Hematopoietic multipotent progenitor cell treated with erythropoietin and hydrocortisone succinate and interleukin-3 and kit ligand, for 6 days (in vitro differentiated cells): ENCODE measurements at regions not wholly inside any gene's neighbourhood (a gene's known extent, or its start where the extent isn't known, plus 50 kb on each side); places are given as distances from the start of the nearest gene placed in this dataset.

ENCODE experiments used
- DNase-seq: peaks from one replicate; pipeline ENCODE4 v3.0.0-alpha.2; 2015

DNA sequence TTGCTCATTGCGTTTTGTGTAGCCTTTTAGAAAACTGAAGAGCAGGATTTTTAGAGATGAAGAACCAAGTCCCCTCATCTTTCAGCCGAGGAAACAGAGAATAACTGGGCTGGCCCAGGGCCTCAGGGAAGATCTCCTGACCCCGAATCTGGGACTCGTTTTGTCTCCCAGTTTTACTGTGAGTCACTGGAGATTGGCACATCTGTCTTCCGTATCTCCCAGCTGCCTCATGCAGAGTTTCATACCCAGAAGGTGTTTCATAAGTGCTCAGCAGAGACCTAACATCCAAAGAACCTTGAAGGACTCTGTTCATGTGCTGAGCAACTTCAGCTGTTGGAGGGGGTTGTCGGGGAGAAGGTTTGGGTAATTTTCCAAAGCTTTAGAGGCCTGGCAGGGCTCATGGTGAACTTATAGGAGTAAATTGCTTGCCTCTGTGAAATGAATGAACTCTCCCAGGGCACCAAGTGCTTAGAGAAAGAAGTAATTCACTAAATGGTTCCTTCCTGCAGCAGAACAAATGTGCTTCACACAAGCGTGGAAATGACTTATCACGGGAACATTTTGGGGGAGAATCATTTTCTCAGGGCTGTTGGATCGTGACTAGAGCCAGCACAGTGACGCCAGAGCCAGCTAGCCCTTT is 121.4 kb downstream of the FAM43A start:
- DNase-seq, result no peak

GRCh38 chr3:194808640-194809097 is 123.0 kb downstream of the FAM43A start:
- DNase-seq, result peak; percentile 7

DNA sequence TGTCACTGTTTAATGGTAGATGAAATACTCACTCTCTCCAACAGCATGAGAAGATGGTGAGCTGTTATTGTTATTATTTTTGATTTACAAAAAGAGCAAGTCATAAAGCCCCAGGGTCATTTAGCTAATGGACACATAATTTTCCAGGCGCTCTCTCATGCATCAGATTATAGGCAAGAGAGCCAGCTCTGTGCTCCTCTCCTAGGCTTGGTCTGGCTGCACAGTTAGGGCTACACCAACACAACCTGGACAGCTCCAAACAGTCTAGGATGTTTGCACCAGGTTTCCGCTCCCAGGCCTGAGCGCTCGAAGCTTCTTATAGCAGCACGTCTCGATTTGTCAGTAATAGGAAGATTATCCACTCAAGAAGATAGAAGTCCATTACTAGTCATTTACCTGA is 123.7 kb downstream of the FAM43A start:
- DNase-seq, result no peak

DNA sequence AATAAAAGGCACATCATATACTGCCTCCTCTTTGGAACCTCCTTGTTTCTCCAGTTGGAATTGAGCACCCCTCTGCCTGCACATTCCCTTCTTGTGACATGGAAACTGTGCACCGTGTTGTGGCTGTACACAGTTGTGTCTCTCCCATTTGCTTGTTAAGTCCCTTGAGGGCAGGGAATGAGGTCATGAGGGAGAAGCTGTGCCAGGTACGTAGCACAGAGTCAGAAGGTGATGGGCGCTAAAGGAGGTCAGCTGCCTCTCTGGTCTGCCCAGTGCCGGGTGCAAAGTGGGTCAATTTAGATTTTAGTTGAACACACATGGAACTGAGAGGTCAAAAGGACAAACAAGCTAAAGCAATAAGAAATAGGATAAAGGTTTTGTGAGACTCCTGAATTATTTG is 124.4 kb downstream of the FAM43A start:
- DNase-seq, result no peak

- DNase-seq, result no peak
These were observed 125.4 kb downstream of the FAM43A start for GRCh38 chr3:194811118-194811517.

DNA sequence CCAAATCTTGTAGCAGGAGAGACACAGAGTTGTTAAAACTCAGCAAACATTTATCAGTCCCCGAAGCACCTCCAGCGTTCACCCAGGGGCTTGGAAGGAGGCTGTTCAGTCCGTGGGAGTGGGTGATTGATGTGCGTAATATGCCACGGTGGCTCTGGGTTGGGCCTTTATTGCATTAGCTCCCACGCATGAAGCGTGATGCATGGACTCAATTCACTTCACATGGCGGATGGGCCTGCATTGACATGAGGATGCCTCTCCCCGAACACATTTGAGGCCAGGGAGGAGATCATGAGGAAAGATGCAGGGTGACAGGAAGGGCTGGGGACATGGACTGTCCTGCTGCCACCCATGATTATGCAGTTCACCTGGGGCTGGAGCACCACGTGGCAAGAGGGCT is 126.5 kb downstream of the FAM43A start:
- DNase-seq, result no peak

DNA sequence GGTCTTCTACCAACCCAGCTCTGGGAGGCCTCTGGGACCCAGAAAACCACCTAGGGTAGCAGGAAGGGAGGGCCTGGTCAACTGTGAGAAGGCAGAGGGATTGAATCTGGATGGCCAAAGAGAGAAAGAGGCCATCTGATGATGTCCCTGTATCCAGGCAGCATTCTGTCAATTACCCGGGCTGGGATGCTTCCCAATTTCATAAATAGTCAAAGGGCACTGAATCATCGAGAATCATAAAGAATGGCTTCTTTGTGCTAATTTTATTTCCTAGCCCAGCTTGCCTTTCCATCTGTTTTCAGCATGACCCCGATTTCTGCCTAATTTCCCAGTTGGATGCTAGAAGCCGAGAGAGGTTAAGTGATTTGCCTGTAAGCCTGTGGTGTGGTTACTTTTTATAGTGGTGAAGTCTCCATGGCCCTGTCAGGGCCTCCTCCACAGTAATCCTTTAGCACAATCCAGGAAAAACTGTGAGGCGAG is 129.2 kb downstream of the FAM43A start:
- DNase-seq, result no peak

DNA sequence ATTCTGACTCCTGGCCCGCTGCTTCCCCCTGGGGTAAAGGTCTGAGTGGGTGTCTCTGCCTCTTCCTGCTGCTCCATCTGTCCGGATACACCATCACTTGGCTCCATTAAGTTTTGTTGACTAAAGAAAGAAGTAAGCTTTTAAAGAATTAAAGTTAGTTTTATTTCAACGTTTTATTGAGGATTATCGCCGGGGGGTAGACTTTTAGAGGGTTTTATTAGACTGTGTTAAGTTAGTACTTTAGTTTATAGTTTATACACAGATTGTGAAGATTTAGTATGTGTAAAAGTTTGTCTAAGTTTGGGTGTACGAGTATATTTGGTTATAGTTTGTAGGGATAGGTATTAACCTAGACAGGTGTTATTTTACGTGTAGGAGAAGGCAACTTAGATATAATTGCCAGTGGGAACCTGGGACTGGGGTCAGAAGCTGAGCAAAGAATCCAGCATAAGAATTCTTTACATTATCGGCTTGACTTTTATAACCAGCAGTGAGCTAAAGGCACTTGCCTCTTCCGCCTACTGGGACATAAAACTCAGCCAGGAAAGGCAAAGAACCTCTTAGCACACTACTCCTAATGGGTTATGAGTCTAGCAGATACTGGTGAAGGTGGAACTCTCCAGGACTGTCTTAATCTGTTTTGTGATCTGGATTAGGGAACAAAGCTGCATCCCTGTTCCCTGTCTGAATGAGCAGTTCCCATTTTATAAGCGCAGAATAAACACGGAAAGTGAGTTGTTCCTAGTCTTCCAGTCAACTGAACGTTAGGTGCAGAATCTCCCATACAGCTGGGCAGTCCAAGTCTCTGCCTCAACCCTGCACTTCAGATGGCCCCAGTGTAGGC is 131.3 kb downstream of the FAM43A start:
- DNase-seq, result no peak

DNA sequence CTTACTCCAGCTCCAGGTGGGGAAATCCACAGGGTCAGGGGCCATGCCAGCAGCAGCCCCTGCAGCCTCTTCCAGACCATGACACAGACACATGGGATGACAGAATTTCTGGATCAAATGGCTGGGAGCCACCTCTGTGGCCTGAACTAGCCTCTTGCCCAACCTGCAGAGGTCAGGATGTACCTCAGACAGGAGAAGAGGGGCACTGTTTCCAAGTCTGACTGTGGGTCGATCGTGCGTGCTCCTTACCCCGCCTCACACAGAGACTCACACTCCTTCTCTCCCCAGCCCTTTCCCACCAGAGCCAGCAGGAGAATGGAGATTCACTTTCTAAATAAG is 131.9 kb downstream of the FAM43A start:
- no peak for DNase-seq

DNA sequence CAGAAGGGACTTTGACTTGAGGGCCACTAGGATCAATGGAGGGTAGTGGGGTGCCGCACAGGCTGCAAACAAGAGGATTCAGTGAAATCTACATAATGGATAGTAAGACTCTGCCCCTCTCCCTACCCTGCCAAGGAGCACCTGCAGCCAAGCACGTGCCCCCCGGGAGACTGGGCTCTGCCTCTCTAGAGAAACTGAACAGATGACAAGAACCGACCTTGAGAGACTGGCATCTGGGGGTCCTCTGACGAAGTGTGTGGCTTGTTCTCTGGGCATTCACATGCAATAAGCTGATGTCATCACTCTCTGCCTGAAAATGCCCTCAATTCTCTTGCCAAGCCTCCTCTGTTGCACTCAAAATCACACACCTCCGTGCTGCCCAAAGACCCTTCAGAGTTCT is 132.3 kb downstream of the FAM43A start:
- DNase-seq, result no peak

DNA sequence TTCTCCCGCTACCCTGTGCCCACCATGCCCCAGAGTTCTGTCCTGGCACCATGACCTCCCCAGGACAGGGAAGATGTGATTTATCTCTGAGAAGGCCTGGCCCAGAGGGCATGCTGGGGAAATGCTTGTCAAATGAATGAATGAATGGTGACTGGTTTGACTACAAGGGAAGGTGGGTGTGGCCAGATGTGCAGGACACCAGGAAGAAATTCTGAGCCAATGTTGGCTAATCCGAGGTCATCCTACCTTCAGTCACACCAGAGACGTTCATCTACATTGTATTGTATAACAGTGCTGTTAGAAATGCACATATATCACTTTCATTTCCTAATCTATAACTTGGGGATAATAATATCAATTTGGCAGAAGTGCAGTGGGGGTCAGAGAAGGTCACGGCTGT is 138.4 kb downstream of the FAM43A start:
- no peak for DNase-seq

DNA sequence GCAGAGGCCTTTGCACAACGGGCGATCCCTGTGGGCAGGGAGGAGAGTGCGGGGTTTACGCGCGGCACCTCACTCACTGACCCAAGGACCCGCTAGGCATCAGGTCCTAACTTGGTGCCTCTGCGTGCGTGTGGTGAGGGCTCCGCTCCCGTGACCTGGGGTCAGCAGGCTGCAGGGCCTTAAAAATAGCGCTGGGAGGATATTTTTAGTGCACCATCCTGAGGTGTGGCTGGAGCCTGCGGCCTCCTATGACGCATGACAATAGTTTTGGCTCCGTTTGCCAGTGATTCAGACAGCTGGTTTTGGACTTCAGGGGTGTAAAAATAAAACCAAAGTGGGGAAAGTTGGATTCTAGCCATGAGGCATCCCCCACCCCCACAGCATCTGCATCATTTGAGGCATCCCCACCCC is 139.0 kb downstream of the FAM43A start:
- DNase-seq, result no peak

- no peak for DNase-seq
These were observed 140.9 kb downstream of the FAM43A start for GRCh38 chr3:194826594-194826993.

DNA sequence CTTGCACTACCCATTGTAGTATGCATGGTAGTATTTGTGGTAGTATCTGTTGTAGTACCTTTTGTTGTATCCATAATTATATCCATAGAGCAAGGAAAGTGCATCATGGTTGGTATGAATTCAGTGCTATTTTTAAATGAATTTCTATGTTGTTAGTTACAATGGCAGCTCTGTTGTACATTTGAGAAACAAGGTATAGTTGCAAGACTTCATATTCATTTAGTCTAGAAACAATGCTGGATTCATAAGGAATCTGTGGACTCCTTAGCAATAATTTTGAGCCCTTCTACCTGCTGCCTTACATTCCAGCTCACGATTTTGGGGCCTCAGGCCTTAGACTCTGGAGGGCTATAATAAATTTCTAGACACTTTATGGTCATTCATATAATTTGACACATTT is 141.8 kb downstream of the FAM43A start:
- DNase-seq, result no peak

DNA sequence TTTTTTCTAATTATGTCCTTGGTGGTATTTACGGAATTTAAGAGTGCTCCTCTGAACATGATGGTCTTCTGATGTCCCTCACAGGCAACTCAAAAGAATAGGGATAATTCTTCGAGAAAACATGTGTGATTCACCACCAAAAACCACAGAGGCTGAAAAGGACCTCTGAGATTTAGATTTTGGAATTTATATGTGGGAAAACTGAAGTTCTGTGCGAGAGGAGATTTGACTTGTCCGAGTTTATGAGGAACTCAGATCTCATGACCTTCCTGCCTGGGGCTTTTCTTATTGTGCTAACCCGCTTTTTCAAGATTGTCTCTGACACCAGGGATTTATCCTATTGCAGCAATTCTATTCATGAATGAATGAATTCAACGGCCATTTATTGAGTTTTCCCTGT is 142.4 kb downstream of the FAM43A start:
- DNase-seq, result no peak

GRCh38 chr3:194828926-194829325 is 143.2 kb downstream of the FAM43A start:
- no peak for DNase-seq

GRCh38 chr3:194830401-194830800 is 144.7 kb downstream of the FAM43A start:
- no peak for DNase-seq

DNA sequence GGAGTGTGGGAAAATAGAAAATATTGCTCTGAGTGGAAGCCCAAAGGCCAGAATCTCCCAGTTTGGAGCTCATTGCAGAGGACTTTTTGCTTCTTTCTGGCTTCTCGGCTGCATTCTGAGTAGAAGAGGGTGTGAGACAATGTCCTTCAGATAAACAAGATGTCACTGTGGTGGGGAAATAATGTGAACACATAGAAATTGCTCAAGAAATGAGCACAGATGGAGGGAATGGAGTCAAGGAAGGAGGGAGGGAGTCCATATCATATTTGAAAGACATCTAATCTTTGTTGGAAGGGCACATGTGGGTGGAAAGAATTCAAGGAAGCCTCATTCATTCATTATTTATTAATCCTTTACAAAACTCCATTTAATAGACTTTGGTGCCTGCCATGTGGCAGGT is 145.3 kb downstream of the FAM43A start:
- no peak for DNase-seq

DNA sequence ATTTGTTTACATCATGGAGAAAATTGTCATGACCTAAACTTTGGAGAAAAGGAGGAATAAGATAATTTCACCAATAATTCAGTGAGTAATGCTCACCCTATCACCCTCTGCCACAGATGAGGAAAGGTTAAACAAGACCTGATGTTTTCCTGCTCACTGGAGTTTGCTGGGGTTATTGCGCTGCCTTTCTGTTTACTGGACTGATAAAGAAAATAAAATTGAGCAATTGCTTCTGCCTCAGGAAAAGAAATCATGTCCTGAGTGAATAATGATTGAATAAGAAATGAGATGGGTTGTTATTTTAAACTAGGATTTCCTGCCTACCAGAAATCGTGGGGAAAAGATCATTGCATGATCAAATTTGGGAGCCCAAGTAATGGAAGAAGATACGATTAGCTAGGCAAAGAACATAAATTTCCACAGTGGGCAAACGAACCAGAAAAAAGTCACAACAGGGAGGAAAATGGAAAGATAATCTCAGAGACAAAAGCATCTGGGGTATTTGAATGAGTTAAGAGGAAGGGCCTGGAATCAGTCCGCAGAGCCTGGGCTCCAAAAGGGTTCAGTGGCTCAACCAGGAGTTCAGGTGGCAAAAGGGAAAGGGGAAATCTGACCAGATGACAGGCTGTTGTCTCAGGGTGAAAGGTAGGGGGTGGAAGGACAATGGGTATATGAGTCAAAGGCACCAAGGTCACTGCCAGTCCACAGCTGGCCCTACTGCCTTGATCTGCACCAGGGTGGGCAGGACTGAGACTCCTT is 146.8 kb downstream of the FAM43A start:
- no peak for DNase-seq

DNA sequence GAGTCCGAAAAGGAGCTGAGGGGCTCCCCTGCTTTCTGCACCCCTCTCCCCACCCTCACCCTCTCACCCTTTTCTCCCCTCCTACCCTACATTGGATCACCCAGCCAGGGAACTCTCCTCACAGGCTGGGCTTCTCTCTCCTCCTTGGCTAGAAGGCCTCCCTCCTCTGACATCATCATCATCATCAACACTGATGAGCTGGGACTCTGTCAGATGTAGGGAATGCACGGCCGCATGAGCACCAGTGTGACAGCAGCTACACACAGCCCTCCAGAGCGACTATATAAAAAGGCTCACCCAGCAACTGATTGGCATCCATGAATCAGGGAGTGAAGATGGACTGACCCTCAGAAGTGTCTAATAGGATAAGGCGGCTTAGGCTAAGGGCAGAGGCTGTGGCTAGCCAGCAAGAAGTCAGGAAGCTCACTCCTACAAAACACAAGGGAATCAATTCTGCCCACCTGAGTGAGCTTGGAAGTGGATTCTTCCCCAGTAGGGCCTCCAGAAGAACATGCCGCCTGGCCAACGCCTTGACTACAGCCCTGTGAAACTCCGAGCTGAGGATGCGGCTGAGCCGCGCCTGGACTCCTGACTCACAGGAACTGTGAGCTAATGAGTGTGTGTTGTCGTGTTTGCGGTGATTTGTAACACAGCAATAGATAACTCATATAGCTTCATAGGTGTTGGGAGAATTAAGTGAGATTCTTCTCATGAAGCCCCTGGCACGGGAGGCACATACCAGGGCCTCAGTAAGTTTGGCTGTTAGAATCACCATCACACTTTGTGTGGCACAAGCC is 147.6 kb downstream of the FAM43A start:
- DNase-seq, result no peak

DNA sequence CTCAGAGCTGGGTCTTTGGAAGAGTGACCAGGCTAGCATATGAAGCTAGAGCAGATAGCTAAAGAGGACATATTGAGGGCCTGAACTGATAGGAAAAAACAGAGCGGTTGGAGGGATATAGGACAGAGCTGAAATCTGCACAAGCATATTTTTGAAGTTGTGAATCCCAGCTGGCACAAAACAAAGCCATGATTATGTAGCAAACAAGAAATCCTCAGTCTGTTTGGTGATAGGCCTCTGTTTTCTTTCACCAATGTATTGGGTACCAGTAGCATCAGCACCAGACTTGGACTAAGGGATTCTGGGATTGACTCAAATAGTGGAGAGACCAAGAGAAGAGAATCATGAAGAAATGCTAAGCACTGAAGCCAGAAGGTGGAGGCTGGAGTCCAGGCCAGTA is 151.0 kb downstream of the FAM43A start:
- no peak for DNase-seq

- DNase-seq, result no peak
These were observed 151.9 kb downstream of the FAM43A start for GRCh38 chr3:194837457-194838127.
